ENCODE measurements at regions not wholly inside any gene's neighbourhood (a gene's known extent, or its start where the extent isn't known, plus 50 kb on each side); places are given as distances from the start of the nearest gene placed in this dataset.

DNA sequence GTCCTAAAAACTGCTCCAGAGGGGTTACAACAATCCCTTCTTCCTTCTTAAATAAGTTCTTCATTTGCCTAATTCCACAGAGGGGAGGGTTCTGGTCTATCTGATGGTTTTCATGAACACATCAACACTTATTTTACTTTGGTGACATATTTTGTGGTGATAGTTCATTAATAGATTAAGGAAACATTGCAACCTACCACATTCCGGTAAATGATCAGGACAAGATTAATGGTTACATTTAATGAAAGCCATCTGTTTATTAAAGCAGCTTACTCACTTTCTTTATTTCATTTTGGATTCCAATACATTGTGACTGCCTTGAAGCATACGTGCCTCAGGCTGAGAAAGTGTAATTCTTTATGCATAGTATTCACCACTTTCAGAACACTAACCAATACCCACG is 101.0 kb downstream of the SKIDA1 start:
- Histone ChIP-seq H3K9me3 (ENCODE audit: low read length) (no peaks in the 10 kb centered on the region), H3K4me2 (ENCODE audit: low read length) (no peak overlapping the region)

DNA sequence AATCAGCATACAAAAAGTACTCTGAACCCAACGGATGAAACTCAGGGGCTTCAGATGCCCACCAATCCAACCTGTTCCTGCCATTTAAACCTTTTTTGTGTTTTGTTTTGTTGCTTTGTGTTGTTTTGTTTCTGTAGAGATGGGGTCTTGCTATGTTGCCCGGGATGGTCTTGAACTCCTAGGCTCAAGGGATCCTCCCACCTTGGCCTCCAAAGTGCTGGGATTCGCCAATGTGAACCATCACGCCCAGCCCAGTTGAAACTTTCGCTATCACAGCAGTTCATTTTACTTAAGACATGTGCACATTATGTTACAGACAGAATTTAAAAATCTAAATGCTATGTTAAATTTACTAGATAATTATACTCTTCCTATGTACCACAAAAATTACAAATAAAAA is 101.6 kb downstream of the SKIDA1 start:
- no peaks in the 10 kb centered on the region for H3K9me2 ChIP-seq (ENCODE audit: insufficient read depth, low read length)
- H3K9ac ChIP-seq (ENCODE audit: low read length), result no peak overlapping the region
- no peaks in the 10 kb centered on the region for H3K9me3 ChIP-seq (ENCODE audit: low read length)
- H4K20me1 ChIP-seq (ENCODE audit: insufficient read depth), result no peaks in the 10 kb centered on the region
- H3K27ac ChIP-seq (ENCODE audit: low read length), result no peak overlapping the region
- TF ChIP-seq, protein P1, sequence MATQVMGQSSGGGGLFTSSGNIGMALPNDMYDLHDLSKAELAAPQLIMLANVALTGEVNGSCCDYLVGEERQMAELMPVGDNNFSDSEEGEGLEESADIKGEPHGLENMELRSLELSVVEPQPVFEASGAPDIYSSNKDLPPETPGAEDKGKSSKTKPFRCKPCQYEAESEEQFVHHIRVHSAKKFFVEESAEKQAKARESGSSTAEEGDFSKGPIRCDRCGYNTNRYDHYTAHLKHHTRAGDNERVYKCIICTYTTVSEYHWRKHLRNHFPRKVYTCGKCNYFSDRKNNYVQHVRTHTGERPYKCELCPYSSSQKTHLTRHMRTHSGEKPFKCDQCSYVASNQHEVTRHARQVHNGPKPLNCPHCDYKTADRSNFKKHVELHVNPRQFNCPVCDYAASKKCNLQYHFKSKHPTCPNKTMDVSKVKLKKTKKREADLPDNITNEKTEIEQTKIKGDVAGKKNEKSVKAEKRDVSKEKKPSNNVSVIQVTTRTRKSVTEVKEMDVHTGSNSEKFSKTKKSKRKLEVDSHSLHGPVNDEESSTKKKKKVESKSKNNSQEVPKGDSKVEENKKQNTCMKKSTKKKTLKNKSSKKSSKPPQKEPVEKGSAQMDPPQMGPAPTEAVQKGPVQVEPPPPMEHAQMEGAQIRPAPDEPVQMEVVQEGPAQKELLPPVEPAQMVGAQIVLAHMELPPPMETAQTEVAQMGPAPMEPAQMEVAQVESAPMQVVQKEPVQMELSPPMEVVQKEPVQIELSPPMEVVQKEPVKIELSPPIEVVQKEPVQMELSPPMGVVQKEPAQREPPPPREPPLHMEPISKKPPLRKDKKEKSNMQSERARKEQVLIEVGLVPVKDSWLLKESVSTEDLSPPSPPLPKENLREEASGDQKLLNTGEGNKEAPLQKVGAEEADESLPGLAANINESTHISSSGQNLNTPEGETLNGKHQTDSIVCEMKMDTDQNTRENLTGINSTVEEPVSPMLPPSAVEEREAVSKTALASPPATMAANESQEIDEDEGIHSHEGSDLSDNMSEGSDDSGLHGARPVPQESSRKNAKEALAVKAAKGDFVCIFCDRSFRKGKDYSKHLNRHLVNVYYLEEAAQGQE (IDR thresholded peaks at IDR 0.05; ENCODE audit: borderline replicate concordance), result no peak
- TF ChIP-seq POLR2AphosphoS5 (IDR thresholded peaks at IDR 0.05) (no peak), EP300 (conservative IDR thresholded peaks at IDR 0.05; ENCODE audit: poor library complexity, severe bottlenecking) (no peak), RAD21 (conservative IDR thresholded peaks at IDR 0.05) (no peak), EZH2 (IDR thresholded peaks at IDR 0.05; ENCODE audit: borderline replicate concordance, insufficient read depth, low read length, poor library complexity, severe bottlenecking) (no peak), TAF1 (IDR thresholded peaks at IDR 0.05; ENCODE audit: low read depth) (no peak)
- H3K4me3 ChIP-seq (ENCODE audit: low read length), result no peak overlapping the region
- H2AFZ ChIP-seq (ENCODE audit: low read depth, low read length), result no peak overlapping the region
- no peak overlapping the region for H3K4me2 ChIP-seq (ENCODE audit: low read length)
- no peaks in the 10 kb centered on the region for H3K27me3 ChIP-seq (ENCODE audit: insufficient read depth, low read depth, low read length)
- no peaks in the 10 kb centered on the region for H3K36me3 ChIP-seq (ENCODE audit: insufficient read depth, low read length)
- H3K79me2 ChIP-seq (replicated peaks; ENCODE audit: insufficient read depth, low read length), result no peaks in the 10 kb centered on the region
- no peaks in the 10 kb centered on the region for H3F3A ChIP-seq (ENCODE audit: insufficient read depth, low read length, poor library complexity, severe bottlenecking)

More for the DNA sequence above, 101.0 kb downstream of the SKIDA1 start:
- no peak overlapping the region for H2AFZ ChIP-seq (ENCODE audit: low read depth, low read length)
- H3F3A ChIP-seq (ENCODE audit: insufficient read depth, low read length, poor library complexity, severe bottlenecking), result no peaks in the 10 kb centered on the region
- H3K79me2 ChIP-seq (replicated peaks; ENCODE audit: insufficient read depth, low read length), result no peaks in the 10 kb centered on the region
- no peaks in the 10 kb centered on the region for H4K20me1 ChIP-seq (ENCODE audit: insufficient read depth)
- no peaks in the 10 kb centered on the region for H3K36me3 ChIP-seq (ENCODE audit: insufficient read depth, low read length)
- H3K27me3 ChIP-seq (ENCODE audit: insufficient read depth, low read depth, low read length), result no peaks in the 10 kb centered on the region
- H3K9ac ChIP-seq (ENCODE audit: low read length), result no peak overlapping the region
- H3K9me2 ChIP-seq (ENCODE audit: insufficient read depth, low read length), result no peaks in the 10 kb centered on the region
- no peak overlapping the region for H3K27ac ChIP-seq (ENCODE audit: low read length)
- H3K4me3 ChIP-seq (ENCODE audit: low read length), result no peak overlapping the region
- TF ChIP-seq SMC3 (conservative IDR thresholded peaks at IDR 0.05; ENCODE audit: poor library complexity), result no peak
- no peak for TF ChIP-seq POLR2AphosphoS5 (IDR thresholded peaks at IDR 0.05)
- TF ChIP-seq, protein P1 (IDR thresholded peaks at IDR 0.05; ENCODE audit: borderline replicate concordance), result no peak
- TF ChIP-seq, protein P2, sequence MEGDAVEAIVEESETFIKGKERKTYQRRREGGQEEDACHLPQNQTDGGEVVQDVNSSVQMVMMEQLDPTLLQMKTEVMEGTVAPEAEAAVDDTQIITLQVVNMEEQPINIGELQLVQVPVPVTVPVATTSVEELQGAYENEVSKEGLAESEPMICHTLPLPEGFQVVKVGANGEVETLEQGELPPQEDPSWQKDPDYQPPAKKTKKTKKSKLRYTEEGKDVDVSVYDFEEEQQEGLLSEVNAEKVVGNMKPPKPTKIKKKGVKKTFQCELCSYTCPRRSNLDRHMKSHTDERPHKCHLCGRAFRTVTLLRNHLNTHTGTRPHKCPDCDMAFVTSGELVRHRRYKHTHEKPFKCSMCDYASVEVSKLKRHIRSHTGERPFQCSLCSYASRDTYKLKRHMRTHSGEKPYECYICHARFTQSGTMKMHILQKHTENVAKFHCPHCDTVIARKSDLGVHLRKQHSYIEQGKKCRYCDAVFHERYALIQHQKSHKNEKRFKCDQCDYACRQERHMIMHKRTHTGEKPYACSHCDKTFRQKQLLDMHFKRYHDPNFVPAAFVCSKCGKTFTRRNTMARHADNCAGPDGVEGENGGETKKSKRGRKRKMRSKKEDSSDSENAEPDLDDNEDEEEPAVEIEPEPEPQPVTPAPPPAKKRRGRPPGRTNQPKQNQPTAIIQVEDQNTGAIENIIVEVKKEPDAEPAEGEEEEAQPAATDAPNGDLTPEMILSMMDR (IDR thresholded peaks at IDR 0.05; ENCODE audit: poor library complexity, severe bottlenecking), result no peak
- no peak for TF ChIP-seq MXI1 (conservative IDR thresholded peaks at IDR 0.05; ENCODE audit: poor library complexity, severe bottlenecking)
- TF ChIP-seq EZH2 (IDR thresholded peaks at IDR 0.05; ENCODE audit: borderline replicate concordance, insufficient read depth, low read length, poor library complexity, severe bottlenecking), result no peak
- TF ChIP-seq TAF1 (IDR thresholded peaks at IDR 0.05; ENCODE audit: low read depth), result no peak
- TF ChIP-seq EP300 (conservative IDR thresholded peaks at IDR 0.05; ENCODE audit: poor library complexity, severe bottlenecking), result no peak
